Heart left ventricle (tissue), 16 donors: ENCODE measurements at regions not wholly inside any gene's neighbourhood (a gene's known extent, or its start where the extent isn't known, plus 50 kb on each side); places are given as distances from the start of the nearest gene placed in this dataset.

Source experiments
- ATAC-seq, 4 donors: fragments of 200-7000 bp; cut with Tn5 transposase; one replicate each; pipeline ENCODE4 v1.9.1; 2020 to 2022; ENCODE audit warnings: moderate library complexity in 4 of 4, mild to moderate bottlenecking in 3 of 4, moderate number of reproducible peaks in 1 of 4
- DNase-seq, 5 donors: peaks; one replicate each; pipeline ENCODE4 v3.0.0-alpha.2; 2020
- H3K27ac ChIP-seq, 12 donors: fragments of 200-600 bp; sonication (generic) in 4 of 12; one replicate each; pipeline versions ENCODE4 v1.5.0 to v1.8.0; 2016 to 2022; ENCODE audit warnings: mild to moderate bottlenecking in 2 of 12
- H3K27me3 ChIP-seq, 9 donors: fragments of 200-600 bp; sonication (generic) in 2 of 9; one replicate each; pipeline versions ENCODE4 v1.5.1 to v1.8.0; 2016 to 2022; ENCODE audit warnings: mild to moderate bottlenecking in 3 of 9
- H3K36me3 ChIP-seq, 9 donors: fragments of 200-600 bp; sonication (generic) in 2 of 9; one replicate each; pipeline versions ENCODE4 v1.5.0 to v1.8.0; 2018 to 2022; ENCODE audit warnings: mild to moderate bottlenecking in 2 of 9
- H3K4me1 ChIP-seq, 12 donors: fragments of 200-600 bp; sonication (generic) in 4 of 12; one replicate each; pipeline versions ENCODE4 v1.5.0 to v1.8.0; 2016 to 2022; ENCODE audit warnings: mild to moderate bottlenecking in 3 of 12
- H3K4me3 ChIP-seq, 12 donors: fragments of 200-600 bp; sonication (generic) in 4 of 12; one replicate each; pipeline versions ENCODE4 v1.5.0 to v1.8.0; 2017 to 2022; ENCODE audit warnings: mild to moderate bottlenecking in 9 of 12, moderate library complexity in 4 of 12
- H3K9me3 ChIP-seq, 12 donors: fragments of 200-600 bp; sonication (generic) in 4 of 12; one replicate each; pipeline versions ENCODE4 v1.5.0 to v1.8.0; 2016 to 2022; ENCODE audit warnings: mild to moderate bottlenecking in 1 of 12
- CTCF ChIP-seq, 12 donors: fragments of 200-600 bp; sonication (generic) in 4 of 12; IDR thresholded peaks; one replicate each; pipeline versions ENCODE4 v1.5.0 to v1.8.0; 2018 to 2022; ENCODE audit warnings: antibody characterized with exemption in 12 of 12, mild to moderate bottlenecking in 5 of 12
- POLR2A ChIP-seq, 2 donors: fragments of 450-650 bp; IDR thresholded peaks; one replicate each; pipeline ENCODE4 v1.6.1; 2017; ENCODE audit warnings: antibody characterized with exemption in 2 of 2, mild to moderate bottlenecking in 2 of 2, moderate library complexity in 2 of 2
- WGBS, 4 donors: extraction: QIAGEN DNeasy Blood & Tissue Kit in 2 of 4; methylation state at CpG; one replicate each; pipeline versions ENCODE4 v1.1.5 to v1.1.7; 2013 to 2018; 5-methylcytosine and 5-hydroxymethylcytosine counted together
- intact Hi-C, 10 donors: fragments of 100-400 bp; cut with DNase I; formaldehyde crosslinking; loops; one replicate each; pipeline versions ENCODE4 v1.11.1 to v1.14.2; 2022
- donor health status: ischemic (EF 13 %, LVEDD 7.1; RV severe dilation, severe dysfunction).
- donor health status: healthy with polysubstance abuse.
- donor health status: DM: no; HTN: yes; CAD: no.
- donor health status: DM: no; HTN: no; CAD: no.
- donor health status: ischemic (EF 25% LVEDD 6.9; RV normal size, moderate dysfunction).
- donor health status: ischemic (EF 25% LVEDD 5.7; RV mildly dilated, moderate dysfunction).
- donor health status: healthy.
- donor health status: DM: yes; HTN: yes; CAD: no.
- donor health status: ischemic (EF 35%, LVEDD 5.7; RV mildly dilated, moderate dysfunction).
- donor health status: nonischemic (EF 11% LVEDD 7.7; RV severe dilation, severe dysfunction).
- donor health status: DM: yes; HTN: yes; CAD: no.
- donor health status: PGD.
- donor health status: ischemic (EF 29% LVEDD 5.4; RV normal size, mild dysfunction).
- donor health status: nonischemic (EF 23%, LVEDD 6.1; RV moderate dilation, normal function).

- peaks cover 0 to 6% (median 0%) of the 10 kb centered on the region in 12 donors for H3K4me1 ChIP-seq
These were observed 406.2 kb upstream of the CADM1 start for GRCh38 chr11:115910379-115910778.

GRCh38 chr11:115906171-115906570 lies 402.0 kb upstream of the CADM1 start:
- Histone ChIP-seq H3K27me3 (peaks cover 0 to 8% (median 0%) of the 10 kb centered on the region in 9 donors), H3K27ac (no peak overlapping the region), H3K4me1 (no peaks in the 10 kb centered on the region), H3K9me3 (no peaks in the 10 kb centered on the region), H3K36me3 (no peaks in the 10 kb centered on the region), H3K4me3 (no peak overlapping the region)
- ATAC-seq: no peak
- no peak for DNase-seq
- intact Hi-C loops: no loop called here
- TF ChIP-seq CTCF (IDR thresholded peaks at IDR 0.05) (no peak), POLR2A (IDR thresholded peaks at IDR 0.05) (no peak)
- 41 to 64% (median 51%) methylated on average over 3 of the region's 3 CpGs for WGBS, 4 donors

More at GRCh38 chr11:115910379-115910778, 406.2 kb upstream of the CADM1 start:
- no peaks in the 10 kb centered on the region for H3K9me3 ChIP-seq
- H3K36me3 ChIP-seq: no peaks in the 10 kb centered on the region
- H3K27ac ChIP-seq: no peak overlapping the region
- DNase-seq: no peak
- no peak for TF ChIP-seq CTCF (IDR thresholded peaks at IDR 0.05)
- no peak for TF ChIP-seq POLR2A (IDR thresholded peaks at IDR 0.05)
- no peak overlapping the region for H3K4me3 ChIP-seq
- intact Hi-C loops: no loop called here
- 75 to 83% (median 80%) methylated on average over 1 of the region's 1 CpG for WGBS, 4 donors
- H3K27me3 ChIP-seq: peaks cover 0 to 10% (median 0%) of the 10 kb centered on the region in 9 donors
- ATAC-seq: no peak

- no peaks in the 10 kb centered on the region for H3K4me1 ChIP-seq
- intact Hi-C loops: no loop called here
- ATAC-seq (no peak), DNase-seq (no peak)
- H3K36me3 ChIP-seq: no peaks in the 10 kb centered on the region
- no peak overlapping the region for H3K27ac ChIP-seq
- H3K27me3 ChIP-seq: peaks cover 0 to 1% (median 0%) of the 10 kb centered on the region in 9 donors
- H3K9me3 ChIP-seq: no peaks in the 10 kb centered on the region
- no peak overlapping the region for H3K4me3 ChIP-seq
- 62 to 98% (median 72%) methylated on average over 3 of the region's 3 CpGs for WGBS, 4 donors
- TF ChIP-seq CTCF (IDR thresholded peaks at IDR 0.05) (no peak), POLR2A (IDR thresholded peaks at IDR 0.05) (no peak)
These were observed 401.3 kb upstream of the CADM1 start for GRCh38 chr11:115905341-115906000.

GRCh38 chr11:115903179-115903578 lies 399.0 kb upstream of the CADM1 start:
- Histone ChIP-seq H3K9me3 (no peaks in the 10 kb centered on the region), H3K4me1 (no peaks in the 10 kb centered on the region), H3K4me3 (no peak overlapping the region), H3K36me3 (no peaks in the 10 kb centered on the region), H3K27me3 (no peaks in the 10 kb centered on the region), H3K27ac (no peak overlapping the region)
- intact Hi-C loops: no loop called here
- no peak for TF ChIP-seq POLR2A (IDR thresholded peaks at IDR 0.05)
- TF ChIP-seq CTCF (IDR thresholded peaks at IDR 0.05): no peak
- WGBS, 4 donors: 73 to 85% (median 77%) methylated on average over 4 of the region's 4 CpGs
- DNase-seq: no peak
- ATAC-seq: no peak
